Fibroblast of lung (primary cell): ENCODE measurements at regions not wholly inside any gene's neighbourhood (a gene's known extent, or its start where the extent isn't known, plus 50 kb on each side); places are given as distances from the start of the nearest gene placed in this dataset.

ENCODE experiments used
- DNase-seq, 2 donors: peaks; one replicate each; pipeline versions ENCODE4 v3.0.0 to v3.0.0-alpha.2; 2010; ENCODE audit warnings: low read depth in 2 of 2
- H2AFZ ChIP-seq: 2 replicates; pipeline ENCODE4 v1.5.1; 2012; ENCODE audit warnings: low read length, control low read depth, inconsistent platforms
- H3K27ac ChIP-seq: 2 replicates; pipeline ENCODE4 v1.5.1; 2011; ENCODE audit warnings: low read length, control low read depth; ENCODE audit not compliant: insufficient read depth
- H3K27me3 ChIP-seq: 2 replicates; pipeline ENCODE4 v1.5.1; 2011; ENCODE audit warnings: mild to moderate bottlenecking, low read length; ENCODE audit not compliant: control insufficient read depth, insufficient read depth
- H3K36me3 ChIP-seq: 2 replicates; pipeline ENCODE4 v1.5.1; 2011; ENCODE audit warnings: low read length; ENCODE audit not compliant: control insufficient read depth, insufficient read depth
- H3K4me1 ChIP-seq: 2 replicates; pipeline ENCODE4 v1.5.1; 2011; ENCODE audit warnings: low read length; ENCODE audit not compliant: control insufficient read depth, insufficient read depth; ENCODE audit errors: extremely low read depth
- H3K4me2 ChIP-seq: 2 replicates; pipeline ENCODE4 v1.5.1; 2011; ENCODE audit warnings: low read length, control low read depth; ENCODE audit not compliant: insufficient read depth; ENCODE audit errors: extremely low read depth
- H3K4me3 ChIP-seq, 4 experiments: fragments of 200-600 bp in 1 of 4; sonication (generic) in 1 of 4; replicated peaks in 1 of 4; 2 replicates each; pipeline ENCODE4 v1.5.1; 2011 to 2016; ENCODE audit warnings: low read length in 4 of 4, low read depth in 3 of 4, mild to moderate bottlenecking in 3 of 4, control low read depth in 2 of 4, inconsistent platforms in 1 of 4, mixed read lengths in 1 of 4; ENCODE audit not compliant: insufficient read depth in 1 of 4; ENCODE audit errors: control extremely low read depth in 1 of 4
- H3K79me2 ChIP-seq: 2 replicates; pipeline ENCODE4 v1.5.1; 2012; ENCODE audit warnings: mild to moderate bottlenecking, low read length, inconsistent platforms; ENCODE audit not compliant: control insufficient read depth, insufficient read depth
- H3K9ac ChIP-seq: 2 replicates; pipeline ENCODE4 v1.5.1; 2011; ENCODE audit warnings: mild to moderate bottlenecking, low read length, control low read depth; ENCODE audit not compliant: insufficient read depth
- H3K9me3 ChIP-seq: 2 replicates; pipeline ENCODE4 v1.5.1; 2012; ENCODE audit warnings: low read depth, low read length; ENCODE audit not compliant: control insufficient read depth, insufficient read depth
- H4K20me1 ChIP-seq: 2 replicates; pipeline ENCODE4 v1.5.1; 2011; ENCODE audit warnings: low read length; ENCODE audit not compliant: control insufficient read depth, insufficient read depth; ENCODE audit errors: extremely low read depth
- CTCF ChIP-seq, 2 donors: IDR thresholded peaks in 1 of 2; conservative IDR thresholded peaks in 1 of 2; 1 replicate in 1 of 2; 2 replicates in 1 of 2; pipeline ENCODE4 v1.5.1; 2011 to 2012; ENCODE audit warnings: low read length in 2 of 2, control low read depth in 1 of 2, inconsistent platforms in 1 of 2, low read depth in 1 of 2, mild to moderate bottlenecking in 1 of 2
- EZH2 ChIP-seq: IDR thresholded peaks from 2 replicates; pipeline ENCODE4 v1.5.1; 2012; ENCODE audit warnings: low read length, control low read depth, mild to moderate bottlenecking; ENCODE audit errors: missing control alignments

GRCh38 chr7:127447326-127447945, 54.9 kb upstream of the ZNF800 start:
- H3K36me3 ChIP-seq: no peaks in the 10 kb centered on the region
- H2AFZ ChIP-seq: no peak overlapping the region
- H4K20me1 ChIP-seq: no peaks in the 10 kb centered on the region
- H3K9me3 ChIP-seq: no peaks in the 10 kb centered on the region
- H3K4me1 ChIP-seq: no peaks in the 10 kb centered on the region
- no peak overlapping the region for H3K9ac ChIP-seq
- no peak overlapping the region for H3K4me2 ChIP-seq
- DNase-seq: peak; percentile 24 to 41
- no peak overlapping the region for H3K27ac ChIP-seq
- peak; percentile 35 to 48 for TF ChIP-seq CTCF (conservative IDR thresholded peaks at IDR 0.05 in 1 of 2, IDR thresholded peaks at IDR 0.05 in 1 of 2; ENCODE audit: low read depth in 1 of 2, low read length in 2 of 2)
- no peak for TF ChIP-seq EZH2
- no peak overlapping the region for H3K4me3 ChIP-seq
- H3K79me2 ChIP-seq: no peaks in the 10 kb centered on the region
- H3K27me3 ChIP-seq: no peaks in the 10 kb centered on the region

- Histone ChIP-seq H3K9ac (no peak overlapping the region), H3K4me3 (no peak overlapping the region), H3K27ac (no peak overlapping the region), H2AFZ (no peak overlapping the region), H3K9me3 (no peaks in the 10 kb centered on the region), H3K27me3 (no peaks in the 10 kb centered on the region), H3K79me2 (no peaks in the 10 kb centered on the region), H3K4me1 (no peaks in the 10 kb centered on the region), H4K20me1 (no peaks in the 10 kb centered on the region), H3K36me3 (no peaks in the 10 kb centered on the region), H3K4me2 (no peak overlapping the region)
- TF ChIP-seq CTCF (conservative IDR thresholded peaks at IDR 0.05 in 1 of 2, IDR thresholded peaks at IDR 0.05 in 1 of 2; ENCODE audit: low read depth in 1 of 2, low read length in 2 of 2) (no peak), EZH2 (no peak)
- no peak for DNase-seq
Observed at GRCh38 chr7:127446842-127447241, 54.3 kb upstream of the ZNF800 start.
